K562 (cell line): ENCODE measurements at regions not wholly inside any gene's neighbourhood (a gene's known extent, or its start where the extent isn't known, plus 50 kb on each side); places are given as distances from the start of the nearest gene placed in this dataset.

Experiments used
- CCAR2 ChIP-seq: fragments of 200-400 bp; formaldehyde crosslinking; IDR thresholded peaks from 2 replicates; pipeline ENCODE4 v1.6.1; 2017; ENCODE audit warnings: mild to moderate bottlenecking, low read depth, low read length
- CREB1 ChIP-seq, 2 experiments: sonication (generic) in 1 of 2; formaldehyde crosslinking in 1 of 2; IDR thresholded peaks; 2 replicates each; pipeline versions ENCODE4 v1.6.1 to v1.8.0; 2012 to 2022; ENCODE audit warnings: inconsistent platforms in 1 of 2, mild to moderate bottlenecking in 1 of 2, missing genetic modification reagents in 1 of 2, moderate library complexity in 1 of 2
- CTCF ChIP-seq, 3 experiments: IDR thresholded peaks in 2 of 3; conservative IDR thresholded peaks in 1 of 3; 2 replicates each; pipeline ENCODE4 v1.5.1; 2011 to 2012; ENCODE audit warnings: low read length in 3 of 3, mild to moderate bottlenecking in 3 of 3, control low read depth in 2 of 3, improper control_type of control experiment in 1 of 3, inconsistent platforms in 1 of 3, low read depth in 1 of 3, mixed read lengths in 1 of 3, moderate library complexity in 1 of 3; ENCODE audit not compliant: insufficient read depth in 2 of 3
- GABPA ChIP-seq: fragments of 200-800 bp; sonication (Bioruptor generic); conservative IDR thresholded peaks from 2 replicates; pipeline ENCODE4 v1.6.1; 2016; ENCODE audit warnings: low read depth, missing genetic modification characterization, missing compliant biosample characterization
- MYC ChIP-seq, 2 experiments: fragments of 250-450 bp in 1 of 2; sonication (Bioruptor Pico) in 1 of 2; IDR thresholded peaks; 2 replicates each; pipeline versions ENCODE4 v1.5.1 to v1.6.1; 2012 to 2021; ENCODE audit warnings: low read depth in 2 of 2, borderline replicate concordance in 1 of 2, improper control_type of control experiment in 1 of 2, low read length in 1 of 2, mild to moderate bottlenecking in 1 of 2, moderate library complexity in 1 of 2
- NFE2 ChIP-seq: IDR thresholded peaks from 2 replicates; pipeline ENCODE4 v1.6.1; 2014; ENCODE audit warnings: antibody characterized with exemption, low read depth
- POLR2AphosphoS5 ChIP-seq: IDR thresholded peaks from 2 replicates; pipeline ENCODE4 v1.6.1; 2011; ENCODE audit warnings: mild to moderate bottlenecking, low read depth, low read length, moderate library complexity; ENCODE audit not compliant: control insufficient read depth, insufficient read depth
- RAD21 ChIP-seq, 2 experiments: fragments of 250-450 bp in 1 of 2; fragments of 450-650 bp in 1 of 2; sonication (Bioruptor Pico) in 1 of 2; formaldehyde crosslinking in 1 of 2; IDR thresholded peaks in 1 of 2; conservative IDR thresholded peaks in 1 of 2; 2 replicates each; pipeline versions ENCODE4 v1.4.0 to v1.8.0; 2020 to 2022; ENCODE audit warnings: mild to moderate bottlenecking in 2 of 2, moderate library complexity in 1 of 2
- RREB1 ChIP-seq: fragments of 250-450 bp; sonication (Bioruptor Pico); IDR thresholded peaks from 2 replicates; pipeline ENCODE4 v1.4.0; 2020
- SOX6 ChIP-seq: fragments of 450-650 bp; IDR thresholded peaks from 2 replicates; pipeline ENCODE4 v1.6.1; 2014; ENCODE audit warnings: mild to moderate bottlenecking
- ZBTB34 ChIP-seq: fragments of 250-450 bp; sonication (Bioruptor Pico); IDR thresholded peaks from 2 replicates; pipeline ENCODE4 v1.8.0; 2021; ENCODE audit warnings: mild to moderate bottlenecking, moderate library complexity
- ZKSCAN3 ChIP-seq: fragments of 250-450 bp; sonication (Bioruptor Pico); IDR thresholded peaks from 2 replicates; pipeline ENCODE4 v1.4.0; 2020

GRCh38 chr2:52810460-52810859 is 957.1 kb upstream of the CHAC2 start:
- TF ChIP-seq ZBTB34 (CRISPR knock-in tag) (no peak), CTCF (IDR thresholded peaks at IDR 0.05 in 2 of 3, conservative IDR thresholded peaks at IDR 0.05 in 1 of 3; ENCODE audit: insufficient read depth in 2 of 3, low read depth in 1 of 3, low read length in 3 of 3) (no peak), MYC (IDR thresholded peaks at IDR 0.05; ENCODE audit: low read depth, low read length) (no peak), MYC (CRISPR knock-in tag; IDR thresholded peaks at IDR 0.05; ENCODE audit: borderline replicate concordance, low read depth) (no peak), POLR2AphosphoS5 (no peak), GABPA (no peak), RAD21 (CRISPR knock-in tag; conservative IDR thresholded peaks at IDR 0.05 in 1 of 2, IDR thresholded peaks at IDR 0.05 in 1 of 2) (no peak), NFE2 (no peak), CCAR2 (no peak), SOX6 (no peak), ZKSCAN3 (CRISPR knock-in tag) (no peak), RREB1 (CRISPR knock-in tag) (no peak), CREB1 (IDR thresholded peaks at IDR 0.05) (no peak), CREB1 (CRISPR knock-in tag; IDR thresholded peaks at IDR 0.05) (no peak)
